ENCODE measurements at regions not wholly inside any gene's neighbourhood (a gene's known extent, or its start where the extent isn't known, plus 50 kb on each side); places are given as distances from the start of the nearest gene placed in this dataset.

DNA sequence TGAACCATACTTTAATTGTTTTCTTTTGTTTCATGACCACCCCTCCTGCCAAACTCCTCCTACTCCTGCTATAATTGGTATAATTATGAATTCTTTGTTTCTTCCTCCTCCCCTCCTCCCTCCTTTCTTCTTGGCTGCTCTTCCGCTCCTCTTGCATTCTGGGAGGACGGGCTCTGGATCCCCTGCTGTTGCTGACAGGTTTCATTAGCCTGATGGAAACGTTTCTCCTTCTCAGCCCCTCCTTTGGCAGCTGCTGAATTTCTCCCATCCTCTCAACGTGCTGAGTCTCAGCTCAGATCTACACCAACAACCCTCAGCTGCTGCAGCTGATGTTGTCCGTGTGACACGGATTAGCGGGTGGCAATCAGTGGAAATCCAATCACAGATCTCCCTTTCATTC is 97.1 kb upstream of the UBAC2 start:
- Mint-ChIP-seq H3K36me3 (peaks cover 0 to 4% of the 10 kb centered on the region in 2 donors), H3K27me3 (ENCODE audit: low read depth in 3 of 3) (peaks cover 81 to 96% (median 94%) of the 10 kb centered on the region in 3 donors), H3K27ac (no peak overlapping the region), H3K4me1 (peaks cover 2% of the 10 kb centered on the region), H3K4me3 (peak overlapping the region in 1 of 2 donors; percentile 68), H3K9me3 (peaks cover 4 to 23% (median 17%) of the 10 kb centered on the region in 7 donors)
- Histone ChIP-seq H3K36me3 (replicated peaks in 1 of 2; ENCODE audit: control insufficient read depth in 1 of 2, insufficient read depth in 2 of 2, low read length in 2 of 2) (no peaks in the 10 kb centered on the region), H3K4me1 (ENCODE audit: control insufficient read depth in 1 of 2, insufficient read depth in 2 of 2, low read length in 2 of 2) (no peaks in the 10 kb centered on the region), H2AFZ (ENCODE audit: insufficient read depth, low read depth, low read length, poor library complexity, severe bottlenecking) (no peak overlapping the region), H3K27ac (ENCODE audit: low read depth in 1 of 2, low read length in 2 of 2) (no peak overlapping the region), H3K27me3 (ENCODE audit: control insufficient read depth in 2 of 2, insufficient read depth in 2 of 2, low read length in 2 of 2) (peaks cover 75 to 90% of the 10 kb centered on the region in 2 donors), H3K79me2 (ENCODE audit: insufficient read depth, low read length) (no peaks in the 10 kb centered on the region), H3K9me3 (replicated peaks in 1 of 2; ENCODE audit: control insufficient read depth in 1 of 2, insufficient read depth in 1 of 2, low read length in 2 of 2) (peaks cover 7 to 33% of the 10 kb centered on the region in 2 donors), H4K20me1 (ENCODE audit: insufficient read depth, low read length) (no peaks in the 10 kb centered on the region), H3K9ac (ENCODE audit: insufficient read depth, low read length, poor library complexity, severe bottlenecking) (no peak overlapping the region), H3K4me2 (replicated peaks; ENCODE audit: extremely low read depth, low read length, poor library complexity, severe bottlenecking) (no peak overlapping the region), H3K4me3 (replicated peaks in 1 of 3; ENCODE audit: low read depth in 2 of 3, low read length in 3 of 3) (no peak overlapping the region)
- no peak for DNase-seq
- TF ChIP-seq, protein P1, sequence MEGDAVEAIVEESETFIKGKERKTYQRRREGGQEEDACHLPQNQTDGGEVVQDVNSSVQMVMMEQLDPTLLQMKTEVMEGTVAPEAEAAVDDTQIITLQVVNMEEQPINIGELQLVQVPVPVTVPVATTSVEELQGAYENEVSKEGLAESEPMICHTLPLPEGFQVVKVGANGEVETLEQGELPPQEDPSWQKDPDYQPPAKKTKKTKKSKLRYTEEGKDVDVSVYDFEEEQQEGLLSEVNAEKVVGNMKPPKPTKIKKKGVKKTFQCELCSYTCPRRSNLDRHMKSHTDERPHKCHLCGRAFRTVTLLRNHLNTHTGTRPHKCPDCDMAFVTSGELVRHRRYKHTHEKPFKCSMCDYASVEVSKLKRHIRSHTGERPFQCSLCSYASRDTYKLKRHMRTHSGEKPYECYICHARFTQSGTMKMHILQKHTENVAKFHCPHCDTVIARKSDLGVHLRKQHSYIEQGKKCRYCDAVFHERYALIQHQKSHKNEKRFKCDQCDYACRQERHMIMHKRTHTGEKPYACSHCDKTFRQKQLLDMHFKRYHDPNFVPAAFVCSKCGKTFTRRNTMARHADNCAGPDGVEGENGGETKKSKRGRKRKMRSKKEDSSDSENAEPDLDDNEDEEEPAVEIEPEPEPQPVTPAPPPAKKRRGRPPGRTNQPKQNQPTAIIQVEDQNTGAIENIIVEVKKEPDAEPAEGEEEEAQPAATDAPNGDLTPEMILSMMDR (IDR thresholded peaks at IDR 0.05): no peak
- 60% methylated on average over 4 of the region's 7 CpGs for WGBS (ENCODE audit: insufficient coverage)
- intact Hi-C loops (cut with micrococcal nuclease): no loop called here

DNA sequence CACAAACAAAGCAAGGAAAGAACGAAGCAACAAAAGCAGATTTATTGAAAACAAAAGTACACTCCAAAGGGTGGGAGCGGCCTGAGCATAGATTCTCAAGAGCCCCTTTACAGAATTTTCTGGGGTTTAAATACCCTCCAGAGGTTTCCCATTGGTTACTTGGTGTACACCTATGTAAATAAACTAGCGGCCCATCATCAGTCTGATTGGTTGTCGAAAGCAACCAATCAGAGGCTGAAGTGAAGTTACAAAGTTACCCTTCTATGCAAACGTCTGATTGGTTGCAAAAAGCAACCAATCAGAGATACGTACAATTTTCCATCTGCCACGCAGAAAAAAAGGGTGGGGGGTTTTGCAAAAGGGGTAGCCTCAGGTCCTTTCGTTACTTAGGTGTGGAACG is 96.3 kb upstream of the UBAC2 start:
- Histone ChIP-seq H3K36me3 (replicated peaks in 1 of 2; ENCODE audit: control insufficient read depth in 1 of 2, insufficient read depth in 2 of 2, low read length in 2 of 2) (no peaks in the 10 kb centered on the region), H3K4me2 (replicated peaks; ENCODE audit: extremely low read depth, low read length, poor library complexity, severe bottlenecking) (no peak overlapping the region), H3K27ac (ENCODE audit: low read depth in 1 of 2, low read length in 2 of 2) (no peak overlapping the region), H3K79me2 (ENCODE audit: insufficient read depth, low read length) (no peaks in the 10 kb centered on the region), H2AFZ (ENCODE audit: insufficient read depth, low read depth, low read length, poor library complexity, severe bottlenecking) (no peak overlapping the region), H3K4me3 (replicated peaks in 1 of 3; ENCODE audit: low read depth in 2 of 3, low read length in 3 of 3) (no peak overlapping the region), H4K20me1 (ENCODE audit: insufficient read depth, low read length) (no peaks in the 10 kb centered on the region), H3K4me1 (ENCODE audit: control insufficient read depth in 1 of 2, insufficient read depth in 2 of 2, low read length in 2 of 2) (no peaks in the 10 kb centered on the region), H3K9ac (ENCODE audit: insufficient read depth, low read length, poor library complexity, severe bottlenecking) (no peak overlapping the region), H3K9me3 (replicated peaks in 1 of 2; ENCODE audit: control insufficient read depth in 1 of 2, insufficient read depth in 1 of 2, low read length in 2 of 2) (peaks cover 7 to 33% of the 10 kb centered on the region in 2 donors), H3K27me3 (ENCODE audit: control insufficient read depth in 2 of 2, insufficient read depth in 2 of 2, low read length in 2 of 2) (peaks cover 69 to 90% of the 10 kb centered on the region in 2 donors)
- H3K36me3 Mint-ChIP-seq: peaks cover 0 to 4% of the 10 kb centered on the region in 2 donors
- WGBS (ENCODE audit: insufficient coverage): 92% methylated on average over 6 of the region's 9 CpGs
- DNase-seq: no peak
- TF ChIP-seq, protein P1 (IDR thresholded peaks at IDR 0.05): no peak
- H3K4me1 Mint-ChIP-seq: peaks cover 2% of the 10 kb centered on the region
- H3K27me3 Mint-ChIP-seq (ENCODE audit: low read depth in 3 of 3): peaks cover 81 to 96% (median 95%) of the 10 kb centered on the region in 3 donors
- intact Hi-C loops (cut with micrococcal nuclease): no loop called here
- H3K4me3 Mint-ChIP-seq: peak overlapping the region in 1 of 2 donors; percentile 61
- H3K9me3 Mint-ChIP-seq: peaks cover 4 to 23% (median 19%) of the 10 kb centered on the region in 7 donors
- H3K27ac Mint-ChIP-seq: no peak overlapping the region

Measured in CD14-positive monocyte (primary cell).